Activated T-cell treated with anti-CD3 and anti-CD28 coated beads for 24 hours (primary cell): ENCODE measurements at regions not wholly inside any gene's neighbourhood (a gene's known extent, or its start where the extent isn't known, plus 50 kb on each side); places are given as distances from the start of the nearest gene placed in this dataset.

ENCODE experiments used
- DNase-seq: peaks from one replicate; pipeline ENCODE4 v3.0.0-alpha.2; 2020; ENCODE audit warnings: low read depth

- no peak for DNase-seq
Observed at GRCh38 chr5:167557359-167557758, 734.1 kb upstream of the WWC1 start.

GRCh38 chr5:167561796-167562195 lies 729.6 kb upstream of the WWC1 start:
- DNase-seq = no peak

- no peak for DNase-seq
Observed at GRCh38 chr5:167564275-167564674, 727.2 kb upstream of the WWC1 start.

DNA sequence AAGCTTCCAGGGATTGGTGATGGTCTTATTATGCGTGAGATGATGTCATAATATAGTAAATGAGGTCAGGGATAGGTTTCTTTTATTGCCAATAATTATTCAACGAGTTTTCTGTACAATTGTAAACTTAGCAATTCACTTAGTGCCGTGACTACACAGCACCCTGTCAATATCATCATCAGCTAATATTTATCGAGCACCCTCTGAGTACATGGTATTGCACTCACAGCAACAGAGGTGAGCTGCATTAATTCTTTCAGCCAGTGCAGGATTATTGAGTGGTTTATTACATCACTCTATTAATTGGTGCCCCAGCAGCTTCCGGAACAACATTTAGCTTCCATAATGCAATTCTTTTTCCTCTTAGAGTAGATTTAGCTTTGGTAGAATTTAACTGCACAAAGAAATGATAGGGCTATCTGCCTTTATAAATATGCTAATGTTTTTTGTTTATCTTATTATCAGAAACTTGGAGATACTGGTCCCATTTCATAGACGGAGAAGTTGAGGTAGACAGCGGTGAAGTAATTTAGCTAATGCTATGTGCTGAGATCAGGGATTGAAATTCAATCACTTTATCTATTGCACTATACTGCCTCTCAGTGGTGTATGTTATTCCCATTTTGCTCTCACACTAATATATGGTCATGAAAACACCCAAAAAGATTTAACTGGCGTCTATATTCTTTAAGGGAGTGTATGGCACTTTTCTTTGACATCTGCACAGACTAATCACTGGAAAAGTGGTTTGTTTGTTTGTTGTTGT lies 726.1 kb upstream of the WWC1 start:
- DNase-seq = no peak

- DNase-seq = no peak
Observed at GRCh38 chr5:167570431-167570830, 721.0 kb upstream of the WWC1 start.

- no peak for DNase-seq
Observed at GRCh38 chr5:167571824-167572223, 719.6 kb upstream of the WWC1 start.

DNA sequence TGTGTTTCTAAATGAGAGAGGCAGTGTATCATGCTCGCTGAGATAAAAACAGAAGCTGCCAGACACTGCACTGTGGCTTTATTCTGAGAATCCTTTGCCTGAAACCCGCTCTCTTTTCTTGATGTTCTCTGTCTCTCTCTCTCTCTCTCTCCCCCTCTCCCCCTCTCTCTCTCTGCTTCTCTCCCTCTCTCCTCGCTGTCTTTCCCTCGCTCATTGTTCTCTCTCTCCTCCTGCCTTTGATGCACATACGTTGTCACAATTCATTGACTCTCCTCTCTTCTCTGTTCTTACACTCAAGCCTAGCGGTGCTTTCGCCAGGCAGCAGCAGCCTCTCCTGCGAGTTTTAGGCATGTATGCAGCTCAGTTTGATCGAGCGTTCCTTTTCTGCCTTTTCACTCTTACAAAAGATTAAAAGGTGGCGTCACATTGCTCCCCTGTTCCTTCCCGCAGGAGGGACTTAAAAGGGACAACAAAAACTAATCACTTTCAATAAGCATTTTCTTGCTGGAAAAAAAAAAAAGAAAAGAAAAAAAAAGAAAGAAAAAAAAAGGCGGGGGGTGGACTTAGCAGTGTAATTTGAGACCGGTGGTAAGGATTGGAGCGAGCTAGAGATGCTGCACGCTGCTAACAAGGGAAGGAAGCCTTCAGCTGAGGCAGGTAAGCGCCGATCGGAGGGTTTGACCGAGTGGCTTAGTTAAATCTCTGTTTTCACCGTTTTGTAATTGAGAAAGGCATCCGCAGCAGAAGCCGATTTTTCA lies 717.9 kb upstream of the WWC1 start:
- DNase-seq = no peak

DNA sequence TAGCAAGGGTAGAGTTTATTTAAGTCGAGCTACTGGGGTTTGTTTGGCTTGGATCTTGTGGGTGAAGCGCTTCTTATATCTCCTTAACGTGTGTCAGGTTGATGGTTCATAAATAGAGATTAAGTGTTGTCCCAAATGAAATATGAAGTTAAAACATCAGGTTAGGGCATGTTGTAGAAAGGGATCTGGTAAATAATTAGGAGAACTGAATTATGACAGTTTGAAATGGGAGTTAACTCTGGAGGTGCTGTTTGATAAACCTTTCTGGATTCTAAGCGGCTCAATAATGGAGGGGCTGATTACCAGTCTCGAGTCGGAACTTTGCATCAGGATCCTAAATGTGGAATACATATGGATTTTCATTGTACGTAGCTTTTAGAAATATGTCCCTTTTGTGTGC lies 717.0 kb upstream of the WWC1 start:
- no peak for DNase-seq

DNA sequence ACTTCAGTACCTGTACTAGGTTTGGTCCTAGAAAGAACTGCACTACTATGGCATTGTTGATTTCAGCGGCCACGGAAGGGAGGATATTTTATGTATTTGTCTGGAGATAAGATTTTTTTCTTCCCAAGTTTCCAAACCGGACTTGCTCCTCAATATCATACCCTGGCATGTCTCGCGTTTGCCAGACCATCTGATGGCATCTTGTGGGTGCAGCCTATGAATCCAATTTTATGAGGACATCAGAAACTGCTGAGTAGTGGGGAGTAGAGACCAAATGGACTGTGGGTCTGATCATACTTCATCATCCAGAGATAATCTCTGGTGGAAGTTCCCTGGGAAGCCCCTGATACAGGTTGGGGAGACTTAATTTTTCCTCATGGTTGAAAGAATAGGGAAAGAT lies 716.1 kb upstream of the WWC1 start:
- DNase-seq = no peak

DNA sequence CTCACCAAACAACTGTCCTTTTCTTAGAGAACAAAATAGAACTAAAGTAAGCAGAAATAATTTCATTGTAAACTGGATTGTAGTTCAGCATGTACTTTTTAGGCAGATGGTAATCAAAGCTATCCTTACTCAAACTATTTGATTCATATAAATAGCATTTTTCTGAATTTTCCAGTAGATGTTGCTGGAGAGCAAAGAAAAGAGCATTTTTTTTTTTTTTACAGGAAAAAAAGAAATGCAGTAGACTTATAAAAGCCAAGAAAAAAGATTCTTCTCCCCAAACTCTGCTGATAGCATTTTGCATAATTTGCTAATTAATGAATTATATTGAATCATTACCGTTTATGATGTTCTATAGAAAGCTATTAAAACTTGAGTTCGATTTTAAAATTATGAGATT lies 715.3 kb upstream of the WWC1 start:
- DNase-seq = no peak

DNA sequence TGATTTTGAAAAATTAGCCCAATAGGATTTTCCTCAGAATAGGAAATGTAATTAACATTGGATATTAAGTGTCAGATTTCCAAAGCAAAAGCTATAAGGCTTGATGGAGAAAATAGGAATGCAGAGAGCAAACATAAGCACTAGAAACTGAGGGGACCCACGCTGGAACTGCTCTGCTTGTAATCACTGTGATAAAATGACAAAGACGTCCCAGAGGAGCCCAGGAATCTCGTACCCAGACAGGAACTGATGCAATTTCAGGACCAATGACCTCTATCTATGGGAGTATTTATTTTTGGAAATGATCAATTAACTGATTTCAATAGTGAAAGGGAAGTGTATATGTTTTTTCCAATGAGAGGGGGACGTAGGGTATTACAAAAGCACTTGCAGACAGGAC lies 714.5 kb upstream of the WWC1 start:
- no peak for DNase-seq

GRCh38 chr5:167577616-167578015 lies 713.8 kb upstream of the WWC1 start:
- no peak for DNase-seq

DNA sequence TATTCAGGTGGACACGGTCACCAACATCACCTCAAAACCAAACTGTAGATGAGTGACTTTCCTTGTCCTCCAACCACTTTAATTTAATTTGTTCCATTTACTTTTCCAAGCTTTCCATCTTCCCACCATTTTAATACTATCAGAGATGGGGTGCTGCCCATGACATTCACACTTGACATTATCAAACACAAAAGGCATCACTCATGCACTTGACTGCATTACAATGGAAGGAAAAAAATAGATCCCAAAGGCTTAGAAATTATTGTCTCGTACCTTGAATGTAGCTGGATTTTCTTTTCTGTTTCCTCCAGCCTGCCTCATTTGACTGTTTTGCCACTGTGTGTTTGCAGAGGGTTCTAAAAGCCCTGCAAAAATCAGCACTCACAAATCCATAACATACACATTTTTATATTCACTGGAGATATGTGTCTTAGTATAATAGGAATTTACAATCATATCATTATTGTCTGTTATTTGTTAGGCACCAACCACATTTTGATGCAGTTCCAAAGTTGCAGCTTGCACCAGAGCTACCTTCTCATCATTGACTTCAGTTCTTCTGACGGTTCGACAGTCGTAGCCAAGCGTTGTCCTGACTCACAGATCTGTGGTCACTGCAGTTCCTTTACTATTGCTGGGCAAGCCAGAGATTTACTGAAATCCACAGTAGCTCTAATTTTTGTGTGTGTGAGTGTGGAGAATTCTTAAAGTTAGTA lies 712.3 kb upstream of the WWC1 start:
- no peak for DNase-seq

DNA sequence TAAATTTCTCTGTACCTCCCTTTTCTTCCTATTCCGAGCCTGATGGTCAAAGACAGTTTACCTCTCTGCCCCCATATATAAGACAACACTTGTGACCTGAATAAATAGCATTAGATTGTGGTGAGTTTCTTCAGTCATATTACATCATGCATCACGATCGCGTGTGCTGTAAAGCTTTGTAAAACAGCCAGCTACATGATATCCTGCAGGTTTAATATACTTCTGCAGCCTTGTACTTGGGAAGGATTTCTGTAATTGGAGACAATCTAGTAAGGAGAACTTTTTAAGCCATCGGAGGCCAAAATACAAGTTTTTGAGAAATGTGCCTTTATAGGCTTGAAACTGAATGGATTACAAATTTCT lies 711.8 kb upstream of the WWC1 start:
- DNase-seq = no peak

DNA sequence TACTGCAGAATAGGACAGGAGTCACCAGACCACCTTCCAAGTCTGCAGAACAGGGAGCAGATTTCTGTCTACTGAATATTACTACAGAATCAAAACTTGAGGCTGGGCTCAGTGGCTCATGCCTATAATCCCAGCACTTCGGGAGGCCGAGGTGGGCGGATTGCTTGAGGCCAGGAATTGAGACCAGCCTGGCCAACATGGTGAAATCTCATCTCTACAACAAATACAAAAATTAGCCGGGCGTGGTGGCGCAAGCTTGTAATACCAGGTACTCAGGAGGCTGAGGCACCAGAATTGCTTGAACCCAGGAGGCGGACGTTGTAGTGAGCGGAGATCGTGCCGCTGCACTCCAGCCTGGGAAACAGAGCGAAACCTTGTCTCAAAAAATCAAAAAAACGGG lies 710.8 kb upstream of the WWC1 start:
- DNase-seq = no peak

DNA sequence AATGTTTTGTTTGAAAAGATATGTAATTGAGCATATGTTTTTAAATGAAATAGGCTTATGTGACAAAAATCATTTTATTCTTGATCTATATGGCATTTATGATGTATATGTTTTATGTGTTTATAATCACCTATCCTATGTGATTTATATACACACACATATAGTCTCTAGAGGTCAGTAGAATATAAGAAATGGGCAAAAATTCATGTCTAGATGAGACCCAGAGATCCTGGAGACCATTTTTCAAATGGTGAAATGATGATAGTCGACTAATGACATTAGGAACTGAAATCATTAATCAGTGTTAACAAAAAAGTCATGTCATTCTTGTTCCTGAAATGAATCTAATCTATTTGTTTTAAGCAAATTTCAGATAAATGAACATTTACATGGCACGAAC lies 709.2 kb upstream of the WWC1 start:
- DNase-seq = no peak

DNA sequence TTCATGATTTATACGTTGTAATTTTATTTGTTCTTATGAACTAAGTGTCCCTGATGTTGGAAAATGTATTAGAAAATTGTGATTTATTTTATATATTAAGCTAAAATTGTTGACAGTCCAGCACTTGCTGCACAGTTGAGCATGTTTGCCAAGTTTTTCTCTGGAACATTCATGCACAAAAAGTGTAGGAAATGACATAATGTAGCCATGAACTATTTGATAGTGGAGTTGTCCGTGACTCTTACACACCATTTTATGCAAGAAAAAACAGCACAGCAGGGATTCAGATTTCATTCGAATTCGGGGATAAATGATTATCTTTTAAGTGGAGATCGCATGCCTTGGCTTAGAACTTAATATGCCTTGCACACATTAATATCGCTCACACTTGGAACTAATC lies 708.6 kb upstream of the WWC1 start:
- DNase-seq = no peak

DNA sequence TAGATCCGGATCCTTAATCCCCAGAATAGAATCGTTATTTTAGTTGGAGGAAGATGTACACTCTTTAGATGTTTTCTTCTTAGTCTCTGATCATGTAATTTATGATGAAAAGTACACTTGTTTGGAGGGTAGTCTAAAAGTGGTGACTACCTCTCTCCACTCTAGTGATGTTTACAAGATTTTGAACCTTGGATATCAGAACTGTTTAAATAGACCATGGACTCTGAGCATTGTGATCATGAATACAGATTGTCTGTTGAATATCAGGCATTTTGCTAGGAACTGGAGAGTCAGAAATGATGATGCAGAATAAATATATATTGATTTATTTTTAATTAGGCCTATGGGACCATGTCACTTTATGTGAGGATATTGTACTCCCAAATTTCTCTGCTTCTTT lies 706.3 kb upstream of the WWC1 start:
- no peak for DNase-seq

DNA sequence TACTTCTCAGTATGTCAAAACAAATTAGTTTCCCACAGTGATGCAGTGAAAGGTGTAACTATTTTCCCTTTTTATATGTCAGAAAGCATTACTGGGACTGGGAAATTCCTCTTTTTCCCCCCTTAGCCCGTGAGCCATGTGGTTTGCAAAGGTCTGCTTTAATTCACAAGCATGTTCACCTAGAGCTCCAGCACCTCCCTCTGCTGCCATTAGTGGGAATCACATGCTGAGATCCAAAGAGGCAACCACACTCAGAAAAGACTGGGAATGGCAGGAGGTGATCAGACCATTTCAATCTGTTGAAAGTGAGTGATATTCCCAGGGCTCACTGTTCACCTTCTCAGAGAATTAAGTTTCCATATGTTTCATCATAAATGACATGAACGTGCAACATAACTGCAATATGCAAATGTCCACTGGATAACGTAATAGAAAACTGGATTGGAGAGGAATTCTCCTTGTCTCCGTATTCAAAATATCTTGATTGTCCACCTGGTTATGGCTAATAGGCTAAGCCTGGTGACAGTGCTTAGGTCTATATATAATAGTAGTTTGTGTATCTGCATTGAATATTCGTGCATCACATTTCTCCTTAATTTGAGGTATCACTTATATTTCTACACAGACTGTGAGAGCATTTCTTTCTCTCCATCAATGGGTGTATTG lies 703.5 kb upstream of the WWC1 start:
- no peak for DNase-seq

DNA sequence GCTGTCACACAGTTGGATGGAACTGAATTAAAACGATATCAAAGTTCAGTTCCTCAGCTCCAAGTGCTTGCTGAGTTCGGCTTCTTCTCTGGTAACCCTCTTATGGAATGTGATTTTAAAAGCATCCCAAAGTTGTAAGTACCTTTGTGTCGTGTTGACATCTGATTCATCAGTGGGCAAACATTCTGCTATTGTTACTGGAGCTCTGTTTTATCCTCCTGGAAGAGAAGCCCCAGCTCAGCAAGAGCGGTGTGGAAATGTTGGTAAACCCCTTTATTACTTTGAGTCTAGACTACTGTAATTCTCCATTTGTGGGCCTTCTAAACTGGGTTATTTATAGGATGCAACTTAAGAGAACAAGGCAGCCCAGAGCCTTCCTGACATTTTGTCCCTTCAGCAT lies 699.3 kb upstream of the WWC1 start:
- DNase-seq = no peak

DNA sequence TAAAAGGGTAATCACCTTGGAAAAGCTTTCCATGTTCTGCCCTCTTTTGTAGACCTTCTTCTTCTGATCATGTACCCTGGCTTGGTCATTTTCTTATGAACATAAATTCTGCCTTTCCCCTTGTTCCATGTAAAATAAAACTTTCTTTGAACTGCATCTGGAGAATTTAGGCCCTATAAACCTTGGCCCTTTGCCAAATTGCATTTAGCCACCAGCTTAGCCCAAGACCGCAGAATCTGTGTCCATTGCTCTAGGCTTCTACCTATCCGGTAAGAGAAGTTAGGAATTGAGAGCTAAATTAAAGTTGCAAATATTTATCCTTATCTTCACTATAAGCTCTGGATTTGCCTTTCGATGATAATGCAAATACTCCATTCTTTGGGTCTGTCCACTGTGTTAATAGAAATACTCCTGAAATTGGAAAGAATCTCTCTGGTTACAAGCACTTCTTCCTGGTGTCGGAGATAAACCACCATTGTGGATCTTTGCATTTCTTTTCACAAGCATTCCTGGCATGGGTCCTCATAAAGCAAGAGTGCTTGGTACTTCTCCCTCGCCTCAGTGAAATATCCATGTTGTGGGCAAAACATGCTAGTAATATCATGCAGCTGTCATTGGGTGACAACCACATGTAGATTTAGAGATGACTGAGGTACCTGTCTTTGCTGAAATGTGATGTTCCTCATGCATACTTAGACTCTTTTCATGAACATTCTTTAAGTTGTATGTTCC lies 698.0 kb upstream of the WWC1 start:
- no peak for DNase-seq

- no peak for DNase-seq
Observed at GRCh38 chr5:167594061-167594435, 697.4 kb upstream of the WWC1 start.
